T-helper 17 cell (primary cell): ENCODE measurements at regions not wholly inside any gene's neighbourhood (a gene's known extent, or its start where the extent isn't known, plus 50 kb on each side); places are given as distances from the start of the nearest gene placed in this dataset.

ENCODE experiments used
- ATAC-seq: fragments of 150-1000 bp; cut with Tn5 transposase; 2 replicates; pipeline ENCODE4 v1.10.0; 2021; ENCODE audit warnings: mild to moderate bottlenecking, moderate library complexity
- DNase-seq, 3 donors: peaks; one replicate each; pipeline versions ENCODE4 v3.0.0 to v3.0.0-alpha.2; 2020 to 2021
- H3K9me3 ChIP-seq: one replicate; pipeline ENCODE4 v1.7.0; 2013; ENCODE audit warnings: low read length, mild to moderate bottlenecking; ENCODE audit not compliant: control insufficient read depth, poor library complexity, severe bottlenecking
- H3K27ac Mint-ChIP-seq: one replicate; pipeline ENCODE4 v1.8.0; 2022; ENCODE audit warnings: mild to moderate bottlenecking, moderate library complexity, mixed read lengths
- H3K27me3 Mint-ChIP-seq: one replicate; pipeline ENCODE4 v1.8.0; 2022; ENCODE audit warnings: mixed read lengths
- H3K36me3 Mint-ChIP-seq: one replicate; pipeline ENCODE4 v1.8.0; 2022; ENCODE audit warnings: low read depth, mixed read lengths
- H3K4me1 Mint-ChIP-seq: one replicate; pipeline ENCODE4 v1.8.0; 2022; ENCODE audit warnings: mild to moderate bottlenecking, mixed read lengths
- H3K4me3 Mint-ChIP-seq: one replicate; pipeline ENCODE4 v1.8.0; 2022; ENCODE audit warnings: mild to moderate bottlenecking, moderate library complexity, mixed read lengths

GRCh38 chr3:34256791-34257190, 458.4 kb downstream of the PDCD6IP start:
- ATAC-seq (no peak), DNase-seq (no peak)
- H3K27ac Mint-ChIP-seq = no peak overlapping the region
- H3K4me1 Mint-ChIP-seq = no peaks in the 10 kb centered on the region
- no peaks in the 10 kb centered on the region for H3K36me3 Mint-ChIP-seq
- H3K9me3 ChIP-seq = no peaks in the 10 kb centered on the region
- H3K4me3 Mint-ChIP-seq = no peak overlapping the region
- peaks cover 24% of the 10 kb centered on the region for H3K27me3 Mint-ChIP-seq

- Mint-ChIP-seq H3K4me3 (no peak overlapping the region), H3K36me3 (no peaks in the 10 kb centered on the region)
Measured at GRCh38 chr3:34258271-34258998, 460.0 kb downstream of the PDCD6IP start.

GRCh38 chr3:34260271-34261000, 462.0 kb downstream of the PDCD6IP start:
- ATAC-seq = no peak
- Mint-ChIP-seq H3K36me3 (no peaks in the 10 kb centered on the region), H3K4me3 (no peak overlapping the region), H3K27me3 (peaks cover 26% of the 10 kb centered on the region), H3K4me1 (no peaks in the 10 kb centered on the region), H3K27ac (no peak overlapping the region)
- DNase-seq = no peak
- H3K9me3 ChIP-seq = no peaks in the 10 kb centered on the region

More at GRCh38 chr3:34258271-34258998, 460.0 kb downstream of the PDCD6IP start:
- ATAC-seq (no peak), DNase-seq (no peak)
- H3K9me3 ChIP-seq = no peaks in the 10 kb centered on the region
- Mint-ChIP-seq H3K27ac (no peak overlapping the region), H3K4me1 (no peaks in the 10 kb centered on the region), H3K27me3 (peaks cover 23% of the 10 kb centered on the region)

- DNase-seq (no peak), ATAC-seq (no peak)
- H3K4me1 Mint-ChIP-seq = no peaks in the 10 kb centered on the region
- no peaks in the 10 kb centered on the region for H3K36me3 Mint-ChIP-seq
- H3K27me3 Mint-ChIP-seq = peaks cover 30% of the 10 kb centered on the region
- H3K27ac Mint-ChIP-seq = no peak overlapping the region
- H3K4me3 Mint-ChIP-seq = no peak overlapping the region
- no peaks in the 10 kb centered on the region for H3K9me3 ChIP-seq
Measured at GRCh38 chr3:34261001-34261385, 462.6 kb downstream of the PDCD6IP start.

GRCh38 chr3:34263101-34263621, 464.7 kb downstream of the PDCD6IP start:
- H3K4me1 Mint-ChIP-seq = no peaks in the 10 kb centered on the region
- H3K27ac Mint-ChIP-seq = no peak overlapping the region
- ATAC-seq = no peak
- no peak for DNase-seq
- no peaks in the 10 kb centered on the region for H3K9me3 ChIP-seq
- no peak overlapping the region for H3K4me3 Mint-ChIP-seq
- peaks cover 21% of the 10 kb centered on the region for H3K27me3 Mint-ChIP-seq
- H3K36me3 Mint-ChIP-seq = no peaks in the 10 kb centered on the region

- no peaks in the 10 kb centered on the region for H3K9me3 ChIP-seq
- no peak for DNase-seq
- Mint-ChIP-seq H3K4me3 (no peak overlapping the region), H3K27me3 (peaks cover 22% of the 10 kb centered on the region), H3K27ac (no peak overlapping the region), H3K36me3 (no peaks in the 10 kb centered on the region), H3K4me1 (no peaks in the 10 kb centered on the region)
- no peak for ATAC-seq
Measured at GRCh38 chr3:34264337-34265041, 466.1 kb downstream of the PDCD6IP start.

GRCh38 chr3:34267088-34267487, 468.7 kb downstream of the PDCD6IP start:
- Mint-ChIP-seq H3K27ac (no peak overlapping the region), H3K4me1 (no peaks in the 10 kb centered on the region), H3K36me3 (no peaks in the 10 kb centered on the region), H3K27me3 (peaks cover 17% of the 10 kb centered on the region), H3K4me3 (no peak overlapping the region)
- H3K9me3 ChIP-seq = no peaks in the 10 kb centered on the region
- ATAC-seq (no peak), DNase-seq (no peak)

GRCh38 chr3:34268032-34268709, 469.7 kb downstream of the PDCD6IP start:
- H3K27ac Mint-ChIP-seq = no peak overlapping the region
- H3K27me3 Mint-ChIP-seq = peaks cover 13% of the 10 kb centered on the region
- no peaks in the 10 kb centered on the region for H3K4me1 Mint-ChIP-seq
- no peak for ATAC-seq
- no peak for DNase-seq
- no peaks in the 10 kb centered on the region for H3K36me3 Mint-ChIP-seq
- no peak overlapping the region for H3K4me3 Mint-ChIP-seq
- no peaks in the 10 kb centered on the region for H3K9me3 ChIP-seq

GRCh38 chr3:34275811-34276210, 477.4 kb downstream of the PDCD6IP start:
- DNase-seq (no peak), ATAC-seq (no peak)
- no peak overlapping the region for H3K27ac Mint-ChIP-seq
- H3K9me3 ChIP-seq = no peaks in the 10 kb centered on the region
- no peaks in the 10 kb centered on the region for H3K27me3 Mint-ChIP-seq
- no peaks in the 10 kb centered on the region for H3K36me3 Mint-ChIP-seq
- no peaks in the 10 kb centered on the region for H3K4me1 Mint-ChIP-seq
- no peak overlapping the region for H3K4me3 Mint-ChIP-seq

- no peaks in the 10 kb centered on the region for H3K4me1 Mint-ChIP-seq
- DNase-seq (no peak), ATAC-seq (no peak)
- peaks cover 1% of the 10 kb centered on the region for H3K27me3 Mint-ChIP-seq
- H3K4me3 Mint-ChIP-seq = no peak overlapping the region
- H3K9me3 ChIP-seq = no peaks in the 10 kb centered on the region
- H3K36me3 Mint-ChIP-seq = no peaks in the 10 kb centered on the region
- no peak overlapping the region for H3K27ac Mint-ChIP-seq
Measured at GRCh38 chr3:34276342-34276741, 477.9 kb downstream of the PDCD6IP start.

GRCh38 chr3:34277110-34277509, 478.7 kb downstream of the PDCD6IP start:
- Mint-ChIP-seq H3K27ac (no peak overlapping the region), H3K4me3 (no peak overlapping the region), H3K4me1 (no peaks in the 10 kb centered on the region), H3K36me3 (no peaks in the 10 kb centered on the region), H3K27me3 (peaks cover 5% of the 10 kb centered on the region)
- no peak for DNase-seq
- no peaks in the 10 kb centered on the region for H3K9me3 ChIP-seq
- no peak for ATAC-seq

GRCh38 chr3:34279901-34280300, 481.5 kb downstream of the PDCD6IP start:
- H3K4me1 Mint-ChIP-seq = no peaks in the 10 kb centered on the region
- no peak overlapping the region for H3K27ac Mint-ChIP-seq
- no peaks in the 10 kb centered on the region for H3K9me3 ChIP-seq
- no peaks in the 10 kb centered on the region for H3K36me3 Mint-ChIP-seq
- DNase-seq (no peak), ATAC-seq (no peak)
- no peak overlapping the region for H3K4me3 Mint-ChIP-seq
- H3K27me3 Mint-ChIP-seq = peaks cover 5% of the 10 kb centered on the region

- Mint-ChIP-seq H3K4me1 (no peaks in the 10 kb centered on the region), H3K27me3 (peaks cover 5% of the 10 kb centered on the region), H3K36me3 (no peaks in the 10 kb centered on the region), H3K27ac (no peak overlapping the region), H3K4me3 (no peak overlapping the region)
- no peaks in the 10 kb centered on the region for H3K9me3 ChIP-seq
- DNase-seq (no peak), ATAC-seq (no peak)
Measured at GRCh38 chr3:34283751-34284150, 485.3 kb downstream of the PDCD6IP start.
